BJ (cell line): ENCODE measurements at regions not wholly inside any gene's neighbourhood (a gene's known extent, or its start where the extent isn't known, plus 50 kb on each side); places are given as distances from the start of the nearest gene placed in this dataset.

Experiments
- CTCF ChIA-PET: fragments of 350-600 bp; formaldehyde crosslinking; extraction: SDS; loops from one replicate; lab custom pipeline; 2021; ENCODE audit warnings: antibody characterized with exemption, inconsistent platforms; lab: Yijun Ruan, JAX
- POLR2A ChIA-PET: fragments of 300-600 bp; sonication (Branson Sonifier 250); formaldehyde crosslinking; extraction: SDS; loops from one replicate; lab custom pipeline; 2021; ENCODE audit warnings: antibody characterized with exemption; lab: Charles Lee
- DNase-seq: peaks from one replicate; pipeline ENCODE4 v3.0.0-alpha.2; 2011; ENCODE audit warnings: low read depth
- H3K27me3 ChIP-seq: 2 replicates; pipeline ENCODE4 v1.6.0; 2011; ENCODE audit warnings: low read length; ENCODE audit not compliant: control insufficient read depth, insufficient read depth
- H3K36me3 ChIP-seq: 2 replicates; pipeline ENCODE4 v1.5.1; 2011; ENCODE audit warnings: low read length; ENCODE audit not compliant: control insufficient read depth, insufficient read depth
- H3K4me3 ChIP-seq: 2 replicates; pipeline ENCODE4 v1.5.1; 2011; ENCODE audit warnings: low read depth, mild to moderate bottlenecking, control low read depth, low read length
- CTCF ChIP-seq: IDR thresholded peaks from 2 replicates; pipeline ENCODE4 v1.5.1; 2011; ENCODE audit warnings: low read depth, mild to moderate bottlenecking, control low read depth, inconsistent platforms, low read length, moderate library complexity; ENCODE audit not compliant: insufficient read depth

DNA sequence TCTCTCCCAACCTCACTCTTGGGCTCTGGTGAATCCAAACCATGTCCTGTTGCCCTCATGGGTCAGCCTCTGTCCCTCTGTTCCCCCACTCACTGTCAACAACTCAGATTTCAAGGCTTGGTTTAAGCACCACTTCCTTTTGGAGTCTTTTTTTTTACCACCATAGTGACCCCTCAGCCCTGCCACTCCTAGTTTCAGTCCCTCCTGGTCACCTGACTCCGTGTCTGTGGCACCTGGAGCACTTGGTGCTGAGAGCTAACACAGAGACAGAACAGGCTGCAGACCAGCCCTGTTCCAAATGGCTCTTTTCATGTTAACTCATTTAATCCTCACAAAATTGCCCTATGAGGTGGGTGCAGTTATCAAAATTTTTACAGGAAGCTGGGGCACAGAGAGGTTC is 53.6 kb upstream of the SMNDC1 start:
- no peak for TF ChIP-seq CTCF
- ChIA-PET POLR2A (no interaction called here), CTCF (no interaction called here)
- Histone ChIP-seq H3K4me3 (no peak overlapping the region), H3K36me3 (no peaks in the 10 kb centered on the region), H3K27me3 (no peaks in the 10 kb centered on the region)
- no peak for DNase-seq

DNA sequence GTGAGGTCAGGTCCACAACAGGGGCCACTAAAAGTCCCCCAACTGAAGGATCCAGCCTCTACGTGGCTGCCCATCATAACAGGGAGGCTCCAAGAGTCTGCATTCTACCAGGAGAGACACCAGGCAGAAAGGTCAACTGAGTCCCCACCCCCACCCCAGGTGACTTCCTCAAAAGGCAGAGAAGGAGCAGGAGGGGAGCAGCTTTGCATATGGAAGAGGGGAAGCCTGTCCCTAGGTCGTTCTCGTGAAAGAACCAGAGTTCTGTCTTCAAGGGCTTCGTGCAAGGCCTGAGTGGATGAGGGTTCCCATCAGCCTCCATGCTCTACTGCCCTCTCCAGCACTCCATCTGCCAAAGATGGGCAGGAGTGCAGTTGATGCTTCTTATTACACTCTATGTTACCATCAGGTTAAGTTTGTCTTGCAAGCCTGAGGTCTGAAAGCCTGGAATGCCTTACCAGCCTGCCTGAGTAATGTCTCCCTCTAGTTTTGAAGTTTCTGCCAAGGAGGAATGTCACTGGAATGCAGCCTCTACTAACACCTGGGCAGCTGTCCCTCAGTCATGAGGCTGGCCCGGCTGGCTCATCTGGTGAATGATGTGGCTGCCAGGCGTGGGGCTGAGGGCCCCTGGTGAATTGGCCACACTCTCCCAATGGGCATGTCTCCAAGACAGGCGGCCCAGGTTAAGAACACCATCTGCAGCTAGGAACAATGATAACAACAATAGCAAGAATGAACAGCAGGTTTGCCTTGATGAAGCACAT is 54.3 kb upstream of the SMNDC1 start:
- POLR2A ChIA-PET, result no interaction called here
- no peak overlapping the region for H3K4me3 ChIP-seq
- CTCF ChIA-PET, result no interaction called here
- peak; percentile 13; the same call in 1 of the 2 replicates for TF ChIP-seq CTCF
- DNase-seq, result no peak
- no peaks in the 10 kb centered on the region for H3K36me3 ChIP-seq
- H3K27me3 ChIP-seq, result no peaks in the 10 kb centered on the region

DNA sequence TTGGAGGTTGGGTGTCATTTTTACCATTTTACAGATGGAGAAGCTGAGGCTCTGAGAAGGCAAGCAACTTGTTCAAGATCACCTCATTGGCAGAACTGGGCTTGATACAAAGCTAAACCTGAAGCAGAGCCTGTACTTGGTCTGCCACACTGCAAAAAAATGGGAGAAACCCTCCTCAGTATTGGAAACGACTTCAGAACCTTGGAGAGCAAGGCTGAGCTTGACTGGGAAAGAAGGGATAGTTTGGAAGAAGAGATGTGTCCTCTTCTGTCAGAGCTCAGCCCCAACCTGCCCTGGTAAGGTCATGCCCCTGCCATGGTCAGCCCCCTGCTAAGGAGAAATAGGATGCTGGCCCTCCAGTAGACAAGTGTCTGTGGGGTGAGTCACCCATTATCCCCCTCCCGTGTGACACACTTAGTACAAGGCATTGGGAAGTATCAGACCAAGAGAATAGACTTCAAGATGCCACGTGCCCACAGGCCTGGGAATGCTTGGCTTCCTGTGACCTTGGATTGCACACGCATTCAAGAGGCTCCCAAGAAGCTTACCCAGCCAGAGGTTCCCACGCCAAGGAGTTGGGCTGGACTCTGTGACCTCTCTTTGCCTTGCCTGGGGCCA is 56.2 kb upstream of the SMNDC1 start:
- no peak for TF ChIP-seq CTCF
- Histone ChIP-seq H3K27me3 (no peaks in the 10 kb centered on the region), H3K36me3 (no peaks in the 10 kb centered on the region), H3K4me3 (no peak overlapping the region)
- ChIA-PET CTCF (no interaction called here), POLR2A (no interaction called here)
- DNase-seq, result no peak

DNA sequence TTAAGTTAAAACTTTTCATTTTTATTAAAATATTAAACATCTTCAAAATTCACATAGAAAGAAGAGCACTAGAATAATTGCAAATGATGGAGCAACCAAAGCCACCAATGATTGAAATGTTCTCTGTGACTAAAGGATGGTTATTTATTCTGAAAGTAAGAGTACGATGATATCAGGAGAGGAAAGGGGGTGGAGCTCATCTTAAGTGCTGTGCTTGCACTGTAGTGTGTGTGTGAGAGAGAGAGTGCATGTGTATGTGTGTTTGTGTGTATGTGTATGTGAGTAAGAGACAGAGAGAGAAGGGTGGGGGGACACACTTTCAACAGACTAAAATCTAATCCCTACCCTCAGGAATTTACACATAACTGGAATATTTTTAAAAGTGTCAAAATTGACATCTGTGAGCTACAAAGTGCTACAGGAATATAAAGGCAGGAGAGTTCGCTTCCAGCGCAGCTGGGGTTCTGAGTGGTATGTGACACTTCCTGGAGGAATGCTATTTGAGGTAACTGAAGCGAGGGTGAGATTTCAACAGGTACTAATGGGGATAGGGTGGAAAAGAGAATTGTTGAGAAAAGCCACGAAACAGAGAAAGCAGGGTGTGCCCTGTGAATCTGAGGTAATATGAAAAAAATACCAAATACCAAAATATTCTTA is 57.2 kb upstream of the SMNDC1 start:
- ChIA-PET CTCF (no interaction called here), POLR2A (no interaction called here)
- H3K27me3 ChIP-seq, result no peaks in the 10 kb centered on the region

More for the DNA sequence above, 57.2 kb upstream of the SMNDC1 start:
- Histone ChIP-seq H3K36me3 (no peaks in the 10 kb centered on the region), H3K4me3 (no peak overlapping the region)
- DNase-seq, result no peak
- TF ChIP-seq CTCF, result no peak
